Panc1 (cell line): ENCODE measurements at regions not wholly inside any gene's neighbourhood (a gene's known extent, or its start where the extent isn't known, plus 50 kb on each side); places are given as distances from the start of the nearest gene placed in this dataset.

Source experiments
- POLR2AphosphoS5 ChIP-seq: IDR thresholded peaks from 2 replicates; pipeline ENCODE4 v1.6.1; 2012; ENCODE audit warnings: mild to moderate bottlenecking, low read depth, low read length, moderate library complexity
- TF ChIP-seq, protein P1 (sequence below): fragments of 450-650 bp; IDR thresholded peaks from 2 replicates; pipeline ENCODE4 v1.5.1; 2017; ENCODE audit warnings: mild to moderate bottlenecking

GRCh38 chr1:212182579-212182978, 102.6 kb upstream of the PPP2R5A start:
- TF ChIP-seq, protein P1, sequence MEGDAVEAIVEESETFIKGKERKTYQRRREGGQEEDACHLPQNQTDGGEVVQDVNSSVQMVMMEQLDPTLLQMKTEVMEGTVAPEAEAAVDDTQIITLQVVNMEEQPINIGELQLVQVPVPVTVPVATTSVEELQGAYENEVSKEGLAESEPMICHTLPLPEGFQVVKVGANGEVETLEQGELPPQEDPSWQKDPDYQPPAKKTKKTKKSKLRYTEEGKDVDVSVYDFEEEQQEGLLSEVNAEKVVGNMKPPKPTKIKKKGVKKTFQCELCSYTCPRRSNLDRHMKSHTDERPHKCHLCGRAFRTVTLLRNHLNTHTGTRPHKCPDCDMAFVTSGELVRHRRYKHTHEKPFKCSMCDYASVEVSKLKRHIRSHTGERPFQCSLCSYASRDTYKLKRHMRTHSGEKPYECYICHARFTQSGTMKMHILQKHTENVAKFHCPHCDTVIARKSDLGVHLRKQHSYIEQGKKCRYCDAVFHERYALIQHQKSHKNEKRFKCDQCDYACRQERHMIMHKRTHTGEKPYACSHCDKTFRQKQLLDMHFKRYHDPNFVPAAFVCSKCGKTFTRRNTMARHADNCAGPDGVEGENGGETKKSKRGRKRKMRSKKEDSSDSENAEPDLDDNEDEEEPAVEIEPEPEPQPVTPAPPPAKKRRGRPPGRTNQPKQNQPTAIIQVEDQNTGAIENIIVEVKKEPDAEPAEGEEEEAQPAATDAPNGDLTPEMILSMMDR: no peak
- TF ChIP-seq POLR2AphosphoS5: no peak
